H9 (cell line): ENCODE measurements at regions not wholly inside any gene's neighbourhood (a gene's known extent, or its start where the extent isn't known, plus 50 kb on each side); places are given as distances from the start of the nearest gene placed in this dataset.

Experiments used
- DNase-seq: peaks from one replicate; pipeline ENCODE4 v3.0.0-alpha.2; 2017
- H2AFZ ChIP-seq: one replicate; pipeline ENCODE4 v1.6.1; 2013; ENCODE audit warnings: mild to moderate bottlenecking, low read length, control low read depth, moderate library complexity
- H2AK5ac ChIP-seq: 2 replicates; pipeline ENCODE4 v1.6.1; 2013; ENCODE audit warnings: low read length, control low read depth, mixed read lengths; ENCODE audit not compliant: insufficient read length
- H2BK120ac ChIP-seq: one replicate; pipeline ENCODE4 v1.6.1; 2013; ENCODE audit warnings: low read depth, mild to moderate bottlenecking, low read length, control low read depth, inconsistent platforms; ENCODE audit not compliant: poor library complexity, severe bottlenecking
- H2BK12ac ChIP-seq: 2 replicates; pipeline ENCODE4 v1.6.1; 2013; ENCODE audit warnings: low read length, control low read depth, mixed read lengths, low read depth; ENCODE audit not compliant: insufficient read length
- H2BK15ac ChIP-seq: 2 replicates; pipeline ENCODE4 v1.6.1; 2013; ENCODE audit warnings: low read depth, low read length, control low read depth
- H2BK20ac ChIP-seq: one replicate; pipeline ENCODE4 v1.6.1; 2013; ENCODE audit warnings: low read depth, mild to moderate bottlenecking, low read length, control low read depth, inconsistent platforms; ENCODE audit not compliant: poor library complexity, severe bottlenecking
- H2BK5ac ChIP-seq: 2 replicates; pipeline ENCODE4 v1.6.1; 2013; ENCODE audit warnings: low read length, control low read depth, mixed read lengths; ENCODE audit not compliant: insufficient read length
- H3K14ac ChIP-seq: 2 replicates; pipeline ENCODE4 v1.6.1; 2013; ENCODE audit warnings: low read length, control low read depth; ENCODE audit not compliant: insufficient read depth
- H3K18ac ChIP-seq: 2 replicates; pipeline ENCODE4 v1.6.1; 2013; ENCODE audit warnings: low read depth, mild to moderate bottlenecking, mixed read lengths, low read length, control low read depth; ENCODE audit not compliant: insufficient read length
- H3K23ac ChIP-seq: 2 replicates; pipeline ENCODE4 v1.6.1; 2013; ENCODE audit warnings: low read length, control low read depth, mixed read lengths, low read depth; ENCODE audit not compliant: insufficient read length
- H3K23me2 ChIP-seq: 2 replicates; pipeline ENCODE4 v1.6.1; 2013; ENCODE audit warnings: low read depth, mild to moderate bottlenecking, mixed read lengths, low read length, control low read depth; ENCODE audit not compliant: insufficient read length, poor library complexity, severe bottlenecking
- H3K27ac ChIP-seq: 2 replicates; pipeline ENCODE4 v1.5.1; 2013; ENCODE audit warnings: low read length, control low read depth, mixed read lengths, low read depth; ENCODE audit not compliant: insufficient read length
- H3K27me3 ChIP-seq: 2 replicates; pipeline ENCODE4 v1.6.1; 2013; ENCODE audit warnings: low read length, control low read depth, inconsistent platforms; ENCODE audit not compliant: insufficient read depth
- H3K4ac ChIP-seq: 2 replicates; pipeline ENCODE4 v1.6.1; 2013; ENCODE audit warnings: low read depth, mild to moderate bottlenecking, control low read depth, inconsistent platforms, low read length, moderate library complexity
- H3K4me1 ChIP-seq: 2 replicates; pipeline ENCODE4 v1.6.1; 2013; ENCODE audit warnings: low read length, control low read depth, inconsistent platforms; ENCODE audit not compliant: insufficient read depth
- H3K4me2 ChIP-seq: 2 replicates; pipeline ENCODE4 v1.6.1; 2013; ENCODE audit warnings: low read length, control low read depth, mixed read lengths; ENCODE audit not compliant: insufficient read length, insufficient read depth
- H3K56ac ChIP-seq: 2 replicates; pipeline ENCODE4 v1.6.1; 2013; ENCODE audit warnings: low read depth, mild to moderate bottlenecking, mixed read lengths, low read length, control low read depth; ENCODE audit not compliant: insufficient read length
- H3K79me1 ChIP-seq: 2 replicates; pipeline ENCODE4 v1.6.1; 2013; ENCODE audit warnings: low read depth, mild to moderate bottlenecking, moderate library complexity, low read length, control low read depth, inconsistent platforms; ENCODE audit not compliant: insufficient read depth, poor library complexity, severe bottlenecking
- H3K79me2 ChIP-seq: 2 replicates; pipeline ENCODE4 v1.6.1; 2013; ENCODE audit warnings: low read length, control low read depth, inconsistent platforms; ENCODE audit not compliant: insufficient read depth
- H3K9ac ChIP-seq: 2 replicates; pipeline ENCODE4 v1.6.1; 2013; ENCODE audit warnings: low read length, control low read depth, mixed read lengths; ENCODE audit not compliant: insufficient read length; ENCODE audit errors: extremely low read depth
- H3K9me3 ChIP-seq: one replicate; pipeline ENCODE4 v1.6.1; 2013; ENCODE audit warnings: low read depth, low read length, inconsistent platforms; ENCODE audit not compliant: control insufficient read depth
- H3T11ph ChIP-seq: one replicate; pipeline ENCODE4 v1.6.1; 2013; ENCODE audit warnings: mild to moderate bottlenecking, low read length, control low read depth, inconsistent platforms
- H4K20me1 ChIP-seq: one replicate; pipeline ENCODE4 v1.6.1; 2013; ENCODE audit not compliant: control insufficient read depth, insufficient read length, insufficient read depth
- H4K5ac ChIP-seq: 2 replicates; pipeline ENCODE4 v1.6.1; 2013; ENCODE audit warnings: low read depth, mild to moderate bottlenecking, mixed read lengths, low read length, control low read depth; ENCODE audit not compliant: insufficient read length
- H4K8ac ChIP-seq: replicated peaks from 2 replicates; pipeline ENCODE4 v1.6.1; 2013; ENCODE audit warnings: low read length, control low read depth, mixed read lengths, low read depth; ENCODE audit not compliant: insufficient read length
- H4K91ac ChIP-seq: 2 replicates; pipeline ENCODE4 v1.6.1; 2013; ENCODE audit warnings: low read depth, mild to moderate bottlenecking, moderate library complexity, mixed read lengths, low read length, control low read depth; ENCODE audit not compliant: insufficient read length
- H3K27ac Mint-ChIP-seq, 3 experiments: 2 replicates in 2 of 3; 3 replicates in 1 of 3; pipeline ENCODE4 v1.8.0; 2020 to 2021; ENCODE audit warnings: mixed read lengths in 3 of 3, mild to moderate bottlenecking in 1 of 3, moderate library complexity in 1 of 3
- H3K27me3 Mint-ChIP-seq: 2 replicates; pipeline ENCODE4 v1.8.0; 2021; ENCODE audit warnings: low read depth, mild to moderate bottlenecking, moderate library complexity, mixed read lengths
- H3K36me3 Mint-ChIP-seq, 3 experiments: 2 replicates in 2 of 3; 3 replicates in 1 of 3; pipeline ENCODE4 v1.8.0; 2020 to 2021; ENCODE audit warnings: low read depth in 3 of 3, mixed read lengths in 3 of 3; ENCODE audit not compliant: insufficient read depth in 1 of 3
- H3K4me1 Mint-ChIP-seq, 2 experiments: 2 replicates each; pipeline ENCODE4 v1.8.0; 2020; ENCODE audit warnings: mixed read lengths in 2 of 2
- H3K4me3 Mint-ChIP-seq, 2 experiments: 2 replicates in 1 of 2; 3 replicates in 1 of 2; pipeline ENCODE4 v1.8.0; 2020 to 2021; ENCODE audit warnings: mild to moderate bottlenecking in 2 of 2, mixed read lengths in 2 of 2, moderate library complexity in 1 of 2
- H3K9me3 Mint-ChIP-seq, 2 experiments: 2 replicates in 1 of 2; 3 replicates in 1 of 2; pipeline ENCODE4 v1.8.0; 2020; ENCODE audit warnings: mild to moderate bottlenecking in 2 of 2, mixed read lengths in 2 of 2, moderate library complexity in 1 of 2
- CTCF ChIP-seq: fragments of 200-600 bp; sonication (generic); conservative IDR thresholded peaks from 3 replicates; pipeline ENCODE4 v1.8.0; 2021; ENCODE audit warnings: antibody characterized with exemption, mild to moderate bottlenecking
- WGBS: extraction: QIAGEN DNeasy Blood & Tissue Kit; methylation state at CpG from one replicate; pipeline ENCODE4 v1.1.7; 2013; ENCODE audit warnings: missing lambda C conversion rate, low lambda C conversion rate, mixed read lengths; ENCODE audit not compliant: insufficient read length; ENCODE audit errors: extremely low coverage; 5-methylcytosine and 5-hydroxymethylcytosine counted together

GRCh38 chr15:54820811-54821210 is 375.9 kb downstream of the RSL24D1 start:
- Histone ChIP-seq H3K56ac (no peak overlapping the region), H3K4me1 (no peaks in the 10 kb centered on the region), H2BK20ac (no peak overlapping the region), H3K23me2 (no peaks in the 10 kb centered on the region), H2AFZ (no peak overlapping the region), H2BK15ac (no peak overlapping the region), H4K8ac (no peak overlapping the region), H3K4me2 (no peak overlapping the region), H3K4ac (no peak overlapping the region), H3K27me3 (no peaks in the 10 kb centered on the region), H3K9ac (no peak overlapping the region), H4K20me1 (no peaks in the 10 kb centered on the region), H3K79me1 (no peaks in the 10 kb centered on the region), H2BK5ac (no peak overlapping the region), H4K91ac (no peak overlapping the region), H2BK120ac (no peak overlapping the region), H3T11ph (no peak overlapping the region), H4K5ac (no peak overlapping the region), H3K23ac (no peak overlapping the region), H3K14ac (no peak overlapping the region), H2AK5ac (no peak overlapping the region), H3K18ac (no peak overlapping the region), H3K9me3 (no peaks in the 10 kb centered on the region), H3K27ac (no peak overlapping the region), H2BK12ac (no peak overlapping the region), H3K79me2 (no peaks in the 10 kb centered on the region)
- peaks cover 10 to 15% of the 10 kb centered on the region in 2 experiments for H3K9me3 Mint-ChIP-seq
- peaks cover 0 to 2% (median under 1%) of the 10 kb centered on the region in 3 experiments; a peak in 1 of 7 replicates for H3K36me3 Mint-ChIP-seq
- no CpG with 5 or more reads among the region's 5 CpGs for WGBS
- peaks cover 0 to 3% of the 10 kb centered on the region in 2 experiments; a peak in 1 of 4 replicates for H3K4me1 Mint-ChIP-seq
- no peak overlapping the region for H3K4me3 Mint-ChIP-seq
- no peaks in the 10 kb centered on the region; the same call in 1 of the 2 replicates for H3K27me3 Mint-ChIP-seq
- no peak overlapping the region for H3K27ac Mint-ChIP-seq
- TF ChIP-seq CTCF: no peak
- DNase-seq: no peak
